ENCODE measurements at regions not wholly inside any gene's neighbourhood (a gene's known extent, or its start where the extent isn't known, plus 50 kb on each side); places are given as distances from the start of the nearest gene placed in this dataset.

GRCh38 chr17:36726199-36726598, 124.8 kb downstream of the MRM1 start:
- ChIA-PET POLR2A (no interaction called here), CTCF (interaction anchor here (2.1 kb wide), 1 partner anchor 29 kb away, joined by 6 read pairs; no protein-coding TSS in a partner anchor)
- Histone ChIP-seq H3K27ac (ENCODE audit: extremely low read depth, low read depth, low read length) (no peak overlapping the region), H3K9me3 (ENCODE audit: control insufficient read depth, insufficient read depth, low read depth, low read length) (no peaks in the 10 kb centered on the region), H3K4me1 (ENCODE audit: control insufficient read depth, insufficient read depth, low read length) (peaks cover 16% of the 10 kb centered on the region), H3K4me3 (ENCODE audit: low read depth, low read length) (no peak overlapping the region), H3K36me3 (ENCODE audit: control insufficient read depth in 2 of 2, insufficient read depth in 1 of 2, low read length in 2 of 2) (no peaks in the 10 kb centered on the region)
- TF ChIP-seq ZNF214 (tag by site-specific recombination; IDR thresholded peaks at IDR 0.05; ENCODE audit: borderline replicate concordance) (no peak), ZEB2 (tag by site-specific recombination; IDR thresholded peaks at IDR 0.05) (no peak), ZBTB10 (tag by site-specific recombination; IDR thresholded peaks at IDR 0.05) (no peak), ZBTB20 (tag by site-specific recombination; IDR thresholded peaks at IDR 0.05) (no peak), ZNF221 (tag by site-specific recombination; IDR thresholded peaks at IDR 0.05; ENCODE audit: borderline replicate concordance) (no peak), PRDM6 (tag by site-specific recombination; IDR thresholded peaks at IDR 0.05) (no peak), ZSCAN4 (tag by site-specific recombination; IDR thresholded peaks at IDR 0.05) (no peak), WT1 (tag by site-specific recombination; IDR thresholded peaks at IDR 0.05) (no peak), ZNF518A (tag by site-specific recombination; conservative IDR thresholded peaks at IDR 0.05; ENCODE audit: low read depth) (no peak), RBAK (tag by site-specific recombination; IDR thresholded peaks at IDR 0.05) (no peak), FEZF1 (tag by site-specific recombination; IDR thresholded peaks at IDR 0.05) (no peak)

- no peak overlapping the region for H3K27ac ChIP-seq (ENCODE audit: extremely low read depth, low read depth, low read length)
- CTCF ChIA-PET: interaction anchor here (0.7 to 2.1 kb wide), 2 partner anchors 22 to 28 kb away, joined by 3 to 6 read pairs; no protein-coding TSS in a partner anchor
- peaks cover 9% of the 10 kb centered on the region for H3K4me1 ChIP-seq (ENCODE audit: control insufficient read depth, insufficient read depth, low read length)
Observed at GRCh38 chr17:36727052-36727451, 125.7 kb downstream of the MRM1 start.

More at GRCh38 chr17:36727052-36727451, 125.7 kb downstream of the MRM1 start:
- no peaks in the 10 kb centered on the region for H3K36me3 ChIP-seq (ENCODE audit: control insufficient read depth in 2 of 2, insufficient read depth in 1 of 2, low read length in 2 of 2)
- no peaks in the 10 kb centered on the region for H3K9me3 ChIP-seq (ENCODE audit: control insufficient read depth, insufficient read depth, low read depth, low read length)
- TF ChIP-seq IKZF3 (tag by site-specific recombination; IDR thresholded peaks at IDR 0.05): no peak
- TF ChIP-seq HOXD13 (CRISPR knock-in tag; IDR thresholded peaks at IDR 0.05; ENCODE audit: borderline replicate concordance): no peak
- TF ChIP-seq ZNF366 (tag by site-specific recombination; conservative IDR thresholded peaks at IDR 0.05): no peak; the same call in 1 of the 2 replicates
- no peak for TF ChIP-seq ZSCAN4 (tag by site-specific recombination; IDR thresholded peaks at IDR 0.05)
- TF ChIP-seq TRIM28 (IDR thresholded peaks at IDR 0.05; ENCODE audit: borderline replicate concordance, low read length): no peak
- TF ChIP-seq ZNF157 (tag by site-specific recombination; IDR thresholded peaks at IDR 0.05): no peak
- TF ChIP-seq FEZF1 (tag by site-specific recombination; IDR thresholded peaks at IDR 0.05): no peak
- TF ChIP-seq ZNF114 (tag by site-specific recombination; IDR thresholded peaks at IDR 0.05): no peak
- POLR2A ChIA-PET: no interaction called here
- H3K4me3 ChIP-seq (ENCODE audit: low read depth, low read length): no peak overlapping the region

All from HEK293 (cell line).